Activated naive CD4-positive, alpha-beta T cell treated with anti-CD3 and anti-CD28 coated beads, Interleukin-2, amount 50 U/mL, for 72 hours (primary cell): ENCODE measurements at regions not wholly inside any gene's neighbourhood (a gene's known extent, or its start where the extent isn't known, plus 50 kb on each side); places are given as distances from the start of the nearest gene placed in this dataset.

ENCODE experiments used
- ATAC-seq, 2 donors: fragments of 150-1000 bp; cut with Tn5 transposase; 2 replicates each; pipeline ENCODE4 v1.10.0; 2021; ENCODE audit warnings: mild to moderate bottlenecking in 2 of 2, moderate library complexity in 2 of 2
- DNase-seq, 2 donors: peaks; one replicate each; pipeline ENCODE4 v3.0.0; 2021 to 2022; ENCODE audit warnings: low spot score in 2 of 2
- H3K27ac Mint-ChIP-seq, 2 donors: one replicate each; pipeline ENCODE4 v1.8.0; 2022; ENCODE audit warnings: mild to moderate bottlenecking in 2 of 2, mixed read lengths in 2 of 2
- H3K36me3 Mint-ChIP-seq, 2 donors: one replicate each; pipeline ENCODE4 v1.8.0; 2022; ENCODE audit warnings: mixed read lengths in 2 of 2
- H3K9me3 Mint-ChIP-seq, 2 donors: one replicate each; pipeline ENCODE4 v1.8.0; 2022; ENCODE audit warnings: mixed read lengths in 2 of 2

GRCh38 chr22:27576815-27577573, 224.6 kb downstream of the MN1 start:
- ATAC-seq (no peak), DNase-seq (no peak)
- peaks cover 3 to 4% of the 10 kb centered on the region in 2 donors for H3K9me3 Mint-ChIP-seq
- H3K36me3 Mint-ChIP-seq, result peaks cover 4 to 5% of the 10 kb centered on the region in 2 donors
- no peak overlapping the region for H3K27ac Mint-ChIP-seq

DNA sequence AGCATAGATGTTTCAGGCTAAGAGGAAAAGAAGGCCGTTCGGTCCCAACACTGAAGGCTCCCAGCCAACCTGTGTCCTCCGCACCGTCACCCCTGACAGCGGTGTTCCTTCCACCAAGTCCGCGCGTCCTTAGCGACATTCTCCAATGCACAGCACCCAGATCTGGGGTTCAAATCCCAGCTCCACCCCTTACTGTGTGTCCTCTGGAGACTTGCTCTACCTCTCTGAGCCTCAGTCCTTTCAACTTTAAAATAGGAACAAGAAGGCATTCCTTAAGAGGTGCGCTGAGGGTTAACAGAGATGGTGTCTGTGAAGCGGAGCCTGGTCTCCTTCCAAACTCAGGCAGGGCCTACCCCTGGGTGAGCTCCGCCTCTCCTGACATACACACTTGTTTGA, 224.0 kb downstream of the MN1 start:
- ATAC-seq (no peak), DNase-seq (no peak)
- Mint-ChIP-seq H3K27ac (no peak overlapping the region), H3K9me3 (no peaks in the 10 kb centered on the region), H3K36me3 (no peaks in the 10 kb centered on the region)

- Mint-ChIP-seq H3K27ac (no peak overlapping the region), H3K9me3 (no peaks in the 10 kb centered on the region), H3K36me3 (no peaks in the 10 kb centered on the region)
- no peak for DNase-seq
- no peak for ATAC-seq
Observed at GRCh38 chr22:27578937-27579617, 222.5 kb downstream of the MN1 start.

- H3K9me3 Mint-ChIP-seq, result no peaks in the 10 kb centered on the region
- ATAC-seq (no peak), DNase-seq (no peak)
- H3K36me3 Mint-ChIP-seq, result no peaks in the 10 kb centered on the region
- no peak overlapping the region for H3K27ac Mint-ChIP-seq
Observed at GRCh38 chr22:27580311-27580897, 221.2 kb downstream of the MN1 start.

GRCh38 chr22:27581236-27581635, 220.3 kb downstream of the MN1 start:
- Mint-ChIP-seq H3K36me3 (no peaks in the 10 kb centered on the region), H3K9me3 (no peaks in the 10 kb centered on the region), H3K27ac (no peak overlapping the region)
- DNase-seq (no peak), ATAC-seq (no peak)

DNA sequence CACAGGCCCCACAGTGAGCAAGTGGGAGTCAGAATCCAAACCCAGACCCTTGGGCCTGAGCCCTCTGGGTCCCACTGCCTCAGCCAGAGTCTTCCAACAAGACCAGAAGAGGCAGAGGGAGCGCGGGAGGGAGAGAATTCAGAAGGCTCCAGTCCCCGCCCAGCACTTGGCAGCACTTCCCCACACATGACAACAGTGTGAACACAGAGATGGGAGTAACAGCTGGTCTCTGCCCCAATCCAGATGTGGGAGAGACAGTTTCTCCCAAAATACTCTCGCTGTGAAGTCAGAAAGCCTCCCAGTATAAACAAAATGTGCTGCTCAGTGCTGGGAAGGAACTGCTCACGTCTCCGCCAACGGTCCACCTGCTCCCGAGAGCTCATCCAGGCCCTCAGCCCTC, 219.9 kb downstream of the MN1 start:
- DNase-seq (no peak), ATAC-seq (no peak)
- Mint-ChIP-seq H3K9me3 (no peaks in the 10 kb centered on the region), H3K27ac (no peak overlapping the region), H3K36me3 (no peaks in the 10 kb centered on the region)

DNA sequence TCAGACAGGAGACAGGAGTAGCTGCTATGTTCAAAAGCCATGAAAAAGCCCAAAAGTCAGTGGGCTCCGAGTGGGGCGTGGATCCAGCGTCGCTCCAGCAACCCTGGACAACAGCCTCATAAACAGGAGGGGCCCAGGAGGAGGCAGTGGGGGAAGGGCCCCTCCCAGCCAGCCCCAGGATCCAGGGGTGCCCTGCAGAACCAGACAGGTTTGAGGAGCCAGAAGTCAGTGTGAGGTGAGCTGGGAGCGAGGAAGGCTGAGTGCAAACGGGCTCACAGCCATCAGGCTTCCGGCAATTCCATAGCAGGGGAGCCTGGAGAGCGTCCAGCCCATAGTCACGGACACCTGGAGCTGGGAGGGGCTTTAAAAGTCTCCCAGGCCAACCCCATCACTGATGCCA, 217.7 kb downstream of the MN1 start:
- Mint-ChIP-seq H3K36me3 (no peaks in the 10 kb centered on the region), H3K27ac (no peak overlapping the region), H3K9me3 (peaks cover 2% of the 10 kb centered on the region in 2 donors)
- ATAC-seq, result no peak
- no peak for DNase-seq

- no peak for DNase-seq
- ATAC-seq, result no peak
- Mint-ChIP-seq H3K9me3 (peaks cover 5 to 6% of the 10 kb centered on the region in 2 donors), H3K27ac (no peak overlapping the region), H3K36me3 (no peaks in the 10 kb centered on the region)
Observed at GRCh38 chr22:27585141-27585540, 216.4 kb downstream of the MN1 start.

GRCh38 chr22:27588268-27588667, 213.3 kb downstream of the MN1 start:
- Mint-ChIP-seq H3K27ac (no peak overlapping the region), H3K9me3 (peaks cover 5 to 6% of the 10 kb centered on the region in 2 donors), H3K36me3 (no peaks in the 10 kb centered on the region)
- ATAC-seq (no peak), DNase-seq (no peak)

DNA sequence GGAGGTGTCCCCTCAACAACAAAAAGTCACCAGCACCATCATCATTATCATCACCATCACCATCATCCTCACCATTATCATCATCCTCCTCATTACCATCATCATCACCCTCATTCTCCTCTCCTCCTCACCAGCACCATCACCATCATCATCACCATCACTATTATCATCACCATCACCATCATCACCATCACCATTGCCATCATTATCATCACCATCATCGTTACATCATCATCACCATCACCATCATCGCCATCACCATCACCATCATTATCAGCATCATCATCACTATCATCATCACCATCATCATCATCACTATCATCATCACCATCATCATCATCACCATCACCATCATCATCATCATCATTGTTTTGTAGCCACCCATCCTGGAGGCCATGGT, 212.6 kb downstream of the MN1 start:
- peaks cover 5 to 6% of the 10 kb centered on the region in 2 donors for H3K9me3 Mint-ChIP-seq
- H3K36me3 Mint-ChIP-seq, result no peaks in the 10 kb centered on the region
- no peak for DNase-seq
- no peak overlapping the region for H3K27ac Mint-ChIP-seq
- ATAC-seq, result no peak

GRCh38 chr22:27591060-27591459, 210.5 kb downstream of the MN1 start:
- ATAC-seq (no peak), DNase-seq (no peak)
- Mint-ChIP-seq H3K36me3 (no peaks in the 10 kb centered on the region), H3K27ac (no peak overlapping the region), H3K9me3 (peaks cover 5 to 6% of the 10 kb centered on the region in 2 donors)

DNA sequence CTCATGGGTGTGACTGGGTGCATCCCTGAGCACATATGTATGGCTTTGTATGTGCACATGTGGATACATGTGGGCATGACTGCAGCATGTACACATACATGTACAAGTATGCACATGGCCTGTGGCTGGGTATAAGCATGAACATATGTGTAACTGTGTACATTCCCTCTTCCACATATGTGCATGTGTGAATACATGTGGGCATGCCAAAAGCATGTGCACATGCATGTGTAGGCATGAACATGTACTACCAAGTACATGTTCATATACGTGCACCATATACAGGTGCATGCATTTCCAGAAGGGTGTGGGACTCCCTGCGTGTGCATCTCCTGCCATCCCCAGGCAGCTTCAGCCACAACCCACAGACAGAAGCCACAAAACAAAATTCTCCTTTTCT, 208.2 kb downstream of the MN1 start:
- DNase-seq, result no peak
- Mint-ChIP-seq H3K36me3 (no peaks in the 10 kb centered on the region), H3K27ac (no peak overlapping the region), H3K9me3 (peaks cover 5 to 6% of the 10 kb centered on the region in 2 donors)
- ATAC-seq, result no peak

- H3K36me3 Mint-ChIP-seq, result no peaks in the 10 kb centered on the region
- DNase-seq, result no peak
- peaks cover 1 to 3% of the 10 kb centered on the region in 2 donors for H3K9me3 Mint-ChIP-seq
- no peak overlapping the region for H3K27ac Mint-ChIP-seq
- ATAC-seq, result no peak
Observed at GRCh38 chr22:27594020-27594419, 207.5 kb downstream of the MN1 start.

DNA sequence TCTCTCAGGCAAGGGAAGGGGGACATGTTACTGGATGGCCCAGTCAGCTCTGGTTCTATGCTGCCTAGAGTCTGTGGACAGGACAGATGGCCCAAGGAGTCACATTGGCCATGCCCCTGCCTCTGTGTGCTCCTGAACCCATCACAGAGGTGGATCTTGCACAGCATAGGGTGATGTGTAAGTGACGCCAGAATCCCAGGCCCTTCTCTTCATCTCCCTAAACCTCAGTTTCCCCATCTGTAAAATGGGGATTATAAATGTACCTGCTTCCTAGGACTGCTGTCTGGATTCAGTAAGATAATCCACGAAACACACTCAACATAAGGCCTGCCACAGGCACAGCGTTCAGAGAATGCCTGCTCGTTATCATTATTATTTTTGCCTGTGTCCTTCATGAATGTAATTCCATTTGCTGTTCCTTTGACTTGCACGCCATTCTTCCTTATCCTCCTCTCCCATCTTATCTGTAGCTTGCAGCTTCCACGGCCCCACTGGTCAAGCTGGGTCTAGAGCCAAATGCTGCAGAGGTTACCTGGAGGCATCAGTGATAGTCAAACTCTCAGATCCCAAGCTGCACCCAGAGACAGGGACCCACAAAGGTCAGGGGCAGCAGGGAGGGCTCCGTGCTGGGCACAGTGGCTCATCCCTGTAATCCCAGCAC, 207.0 kb downstream of the MN1 start:
- ATAC-seq, result no peak
- DNase-seq, result no peak
- H3K27ac Mint-ChIP-seq, result no peak overlapping the region
- H3K9me3 Mint-ChIP-seq, result no peaks in the 10 kb centered on the region
- H3K36me3 Mint-ChIP-seq, result no peaks in the 10 kb centered on the region

DNA sequence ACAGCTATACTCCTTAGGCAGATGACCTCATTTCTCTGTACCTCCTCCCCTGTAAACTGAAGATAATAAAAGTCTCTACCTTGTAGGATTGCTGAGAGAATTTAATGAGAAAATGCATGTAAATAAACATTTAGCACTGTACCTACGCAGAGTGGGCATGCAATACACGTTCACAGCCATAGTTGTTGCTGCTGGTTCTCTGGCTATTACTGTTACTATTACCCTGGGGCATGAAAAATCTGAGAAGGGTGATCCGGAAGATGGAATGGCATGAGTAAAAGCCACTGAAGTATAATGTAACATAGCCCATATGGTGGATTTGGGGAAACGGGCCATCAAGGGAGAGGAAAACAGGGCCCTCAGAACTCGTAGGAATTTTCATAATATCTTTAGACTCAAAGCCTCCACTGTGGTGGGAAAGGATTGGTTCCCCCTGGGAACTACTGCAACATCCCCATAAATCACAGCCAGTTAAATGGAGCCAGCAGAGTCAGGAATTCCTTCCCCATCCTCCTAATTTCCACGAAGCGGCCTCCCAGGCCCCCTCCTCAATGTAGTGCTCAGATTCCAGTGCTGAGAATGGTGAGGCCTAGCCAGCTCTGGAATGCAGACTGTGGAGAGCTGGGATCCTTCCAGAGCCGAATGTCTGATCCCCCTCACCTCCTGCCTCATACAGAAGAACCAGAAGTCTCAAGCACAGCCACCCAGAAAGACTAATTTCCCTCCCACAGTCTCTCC, 205.3 kb downstream of the MN1 start:
- Mint-ChIP-seq H3K27ac (no peak overlapping the region), H3K9me3 (no peaks in the 10 kb centered on the region), H3K36me3 (no peaks in the 10 kb centered on the region)
- ATAC-seq (no peak), DNase-seq (no peak)

GRCh38 chr22:27597703-27598444, 203.7 kb downstream of the MN1 start:
- no peak for ATAC-seq
- Mint-ChIP-seq H3K9me3 (no peaks in the 10 kb centered on the region), H3K36me3 (no peaks in the 10 kb centered on the region), H3K27ac (no peak overlapping the region)
- DNase-seq, result no peak
